Ovary (tissue), 3 donors: ENCODE measurements at regions not wholly inside any gene's neighbourhood (a gene's known extent, or its start where the extent isn't known, plus 50 kb on each side); places are given as distances from the start of the nearest gene placed in this dataset.

Experiments
- POLR2A ChIP-seq: fragments of 450-650 bp; IDR thresholded peaks from one replicate; pipeline ENCODE4 v1.6.1; 2017; ENCODE audit warnings: antibody characterized with exemption, mild to moderate bottlenecking, moderate library complexity
- TF ChIP-seq, protein P1 (sequence below), 3 donors: fragments of 450-650 bp in 2 of 3; fragments of 200-600 bp in 1 of 3; IDR thresholded peaks; one replicate each; pipeline versions ENCODE4 v1.5.1 to v1.8.0; 2016 to 2022; ENCODE audit warnings: antibody characterized with exemption in 3 of 3, mild to moderate bottlenecking in 1 of 3
- donor health status: DM: no; HTN: no; CAD: no.

DNA sequence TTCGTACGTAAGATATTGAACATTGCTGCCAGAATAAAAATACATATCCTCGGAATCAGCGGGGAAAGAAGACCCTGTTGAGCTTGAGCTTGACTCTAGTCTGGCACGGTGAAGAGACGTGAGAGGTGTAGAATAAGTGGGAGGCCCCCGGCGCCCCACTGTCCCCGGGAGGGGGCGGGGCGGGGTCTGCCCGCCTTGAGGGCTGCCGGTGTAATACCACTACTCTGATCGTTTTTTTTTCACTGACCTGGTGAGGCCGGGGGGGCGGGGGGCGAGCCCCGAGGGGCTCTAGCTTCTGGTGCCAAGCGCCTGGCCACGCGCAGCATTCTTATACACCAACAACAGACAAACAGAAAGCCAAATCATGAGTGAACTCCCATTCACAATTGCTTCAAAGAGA, 324.0 kb upstream of the REG3G start:
- no peak for TF ChIP-seq POLR2A
- TF ChIP-seq, protein P1, sequence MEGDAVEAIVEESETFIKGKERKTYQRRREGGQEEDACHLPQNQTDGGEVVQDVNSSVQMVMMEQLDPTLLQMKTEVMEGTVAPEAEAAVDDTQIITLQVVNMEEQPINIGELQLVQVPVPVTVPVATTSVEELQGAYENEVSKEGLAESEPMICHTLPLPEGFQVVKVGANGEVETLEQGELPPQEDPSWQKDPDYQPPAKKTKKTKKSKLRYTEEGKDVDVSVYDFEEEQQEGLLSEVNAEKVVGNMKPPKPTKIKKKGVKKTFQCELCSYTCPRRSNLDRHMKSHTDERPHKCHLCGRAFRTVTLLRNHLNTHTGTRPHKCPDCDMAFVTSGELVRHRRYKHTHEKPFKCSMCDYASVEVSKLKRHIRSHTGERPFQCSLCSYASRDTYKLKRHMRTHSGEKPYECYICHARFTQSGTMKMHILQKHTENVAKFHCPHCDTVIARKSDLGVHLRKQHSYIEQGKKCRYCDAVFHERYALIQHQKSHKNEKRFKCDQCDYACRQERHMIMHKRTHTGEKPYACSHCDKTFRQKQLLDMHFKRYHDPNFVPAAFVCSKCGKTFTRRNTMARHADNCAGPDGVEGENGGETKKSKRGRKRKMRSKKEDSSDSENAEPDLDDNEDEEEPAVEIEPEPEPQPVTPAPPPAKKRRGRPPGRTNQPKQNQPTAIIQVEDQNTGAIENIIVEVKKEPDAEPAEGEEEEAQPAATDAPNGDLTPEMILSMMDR (IDR thresholded peaks at IDR 0.05) = no peak
